Renal cortical epithelial cell (primary cell): ENCODE measurements at regions not wholly inside any gene's neighbourhood (a gene's known extent, or its start where the extent isn't known, plus 50 kb on each side); places are given as distances from the start of the nearest gene placed in this dataset.

ENCODE experiments used
- DNase-seq: peaks from one replicate; pipeline ENCODE4 v3.0.0-alpha.2; 2011; ENCODE audit warnings: low read depth

DNA sequence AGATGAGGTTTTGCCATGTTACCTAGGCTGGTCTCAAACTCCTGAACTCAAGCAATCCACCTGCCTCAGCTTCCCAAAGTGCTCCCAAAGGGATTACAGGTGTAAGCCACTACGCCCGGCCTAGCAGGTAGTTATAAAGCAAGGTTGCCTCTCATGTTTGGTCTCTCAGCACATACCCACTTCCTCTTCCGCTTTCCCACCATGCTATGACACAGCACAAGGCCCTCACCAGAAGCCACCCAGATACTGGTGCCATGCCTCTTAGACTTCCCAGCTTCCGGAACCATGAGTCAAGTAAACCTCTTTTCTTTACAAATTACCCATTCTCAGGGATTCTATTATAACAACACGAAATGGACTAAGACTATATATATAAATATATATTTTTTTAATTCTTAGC lies 143.6 kb downstream of the COPRS start:
- no peak for DNase-seq

DNA sequence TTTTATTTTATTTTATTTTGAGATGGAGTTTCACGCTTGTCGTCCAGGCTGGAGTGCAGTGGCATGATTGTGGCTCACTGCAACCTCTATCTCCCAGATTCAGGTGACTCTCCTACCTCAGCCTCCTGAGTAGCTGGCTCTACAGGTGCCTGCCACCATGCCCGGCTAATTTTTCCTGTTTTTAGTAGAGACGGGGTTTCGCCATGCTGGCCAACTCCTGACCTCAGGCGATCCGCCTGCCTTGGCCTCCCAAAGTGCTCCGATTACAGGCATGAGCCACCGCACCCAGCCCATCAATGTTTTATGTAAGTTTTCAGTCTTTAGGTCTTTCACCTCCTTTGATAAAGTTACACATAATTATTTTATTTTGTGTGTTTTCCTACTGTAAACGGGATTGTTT lies 154.6 kb downstream of the COPRS start:
- DNase-seq, result no peak

- no peak for DNase-seq
Measured at GRCh38 chr17:31702041-31702440, 157.0 kb downstream of the COPRS start.

- DNase-seq, result no peak
Measured at GRCh38 chr17:31700973-31701372, 158.1 kb downstream of the COPRS start.

- DNase-seq, result no peak
Measured at GRCh38 chr17:31699886-31700285, 159.2 kb downstream of the COPRS start.

- no peak for DNase-seq
Measured at GRCh38 chr17:31699281-31699680, 159.8 kb downstream of the COPRS start.

DNA sequence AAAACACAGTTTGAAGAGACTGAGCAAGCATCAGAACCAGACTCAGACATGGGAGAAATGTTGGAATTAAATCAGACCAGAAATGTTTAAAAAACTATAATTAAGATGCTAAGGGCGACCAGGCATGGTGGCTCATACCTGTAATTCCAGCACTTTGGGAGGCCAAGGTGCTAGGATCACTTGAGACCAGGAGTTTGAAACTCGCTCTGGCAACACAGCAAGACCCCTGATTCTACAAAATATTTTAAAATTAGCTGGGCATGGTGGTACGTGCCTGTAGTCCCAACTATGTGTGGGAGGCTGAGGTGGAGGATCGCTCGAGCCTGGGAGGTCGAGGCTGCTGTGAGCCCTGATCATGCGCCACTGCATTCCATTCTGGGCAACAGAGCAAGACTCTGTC lies 160.3 kb downstream of the COPRS start:
- DNase-seq, result no peak

- no peak for DNase-seq
Measured at GRCh38 chr17:31697838-31698237, 161.2 kb downstream of the COPRS start.

- DNase-seq, result no peak
Measured at GRCh38 chr17:31696703-31697325, 162.2 kb downstream of the COPRS start.

DNA sequence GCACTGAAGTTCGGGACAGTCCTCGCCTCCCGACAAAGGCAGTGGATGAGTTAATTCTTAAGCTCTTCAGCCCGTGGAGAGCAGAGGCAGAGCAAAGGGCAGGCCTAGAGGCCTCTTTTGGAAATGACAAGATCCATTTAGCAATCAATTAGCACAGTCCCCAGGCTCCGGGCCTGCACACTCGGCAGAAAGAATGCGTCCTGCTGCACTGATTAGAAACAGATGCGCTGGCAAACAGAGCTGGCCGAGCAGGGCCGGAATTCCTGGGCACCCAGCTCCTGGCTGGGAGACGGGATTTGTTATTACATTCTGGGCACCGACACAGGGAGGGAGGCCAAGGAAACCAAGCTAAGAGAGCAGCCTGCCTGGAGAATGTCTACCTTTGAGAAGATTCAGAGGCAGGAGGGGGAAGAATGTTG lies 162.9 kb downstream of the COPRS start:
- peak; percentile 35 for DNase-seq

DNA sequence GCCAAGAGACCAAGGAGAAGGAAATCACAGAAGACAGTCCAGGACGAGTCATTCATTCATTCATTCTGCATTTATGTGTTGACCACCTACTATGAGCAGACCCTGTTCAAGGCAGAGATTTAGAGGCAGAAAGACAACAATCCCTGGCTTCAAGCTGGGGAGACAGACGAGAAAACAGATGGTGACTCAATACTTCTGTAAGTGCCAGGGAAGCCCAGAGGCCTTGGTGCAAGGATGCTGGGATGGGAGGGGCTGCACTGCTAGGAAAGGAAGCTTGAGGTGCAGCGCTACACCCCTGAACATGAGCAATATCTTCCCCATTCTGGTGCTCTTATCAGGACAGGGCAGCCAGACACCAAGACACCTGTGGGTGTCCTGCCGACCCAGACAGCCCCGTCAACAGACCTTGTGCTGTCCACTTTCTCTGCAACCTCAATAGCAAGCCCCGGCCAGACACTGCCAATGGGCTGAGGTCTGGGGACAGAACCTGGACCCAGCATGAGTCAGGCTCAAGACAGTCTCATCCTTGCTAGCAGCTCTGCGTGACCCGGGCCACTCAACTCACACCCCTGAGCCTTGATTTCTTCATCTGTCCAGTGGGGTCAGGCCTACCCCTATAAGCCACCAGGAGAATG lies 163.5 kb downstream of the COPRS start:
- DNase-seq, result no peak

DNA sequence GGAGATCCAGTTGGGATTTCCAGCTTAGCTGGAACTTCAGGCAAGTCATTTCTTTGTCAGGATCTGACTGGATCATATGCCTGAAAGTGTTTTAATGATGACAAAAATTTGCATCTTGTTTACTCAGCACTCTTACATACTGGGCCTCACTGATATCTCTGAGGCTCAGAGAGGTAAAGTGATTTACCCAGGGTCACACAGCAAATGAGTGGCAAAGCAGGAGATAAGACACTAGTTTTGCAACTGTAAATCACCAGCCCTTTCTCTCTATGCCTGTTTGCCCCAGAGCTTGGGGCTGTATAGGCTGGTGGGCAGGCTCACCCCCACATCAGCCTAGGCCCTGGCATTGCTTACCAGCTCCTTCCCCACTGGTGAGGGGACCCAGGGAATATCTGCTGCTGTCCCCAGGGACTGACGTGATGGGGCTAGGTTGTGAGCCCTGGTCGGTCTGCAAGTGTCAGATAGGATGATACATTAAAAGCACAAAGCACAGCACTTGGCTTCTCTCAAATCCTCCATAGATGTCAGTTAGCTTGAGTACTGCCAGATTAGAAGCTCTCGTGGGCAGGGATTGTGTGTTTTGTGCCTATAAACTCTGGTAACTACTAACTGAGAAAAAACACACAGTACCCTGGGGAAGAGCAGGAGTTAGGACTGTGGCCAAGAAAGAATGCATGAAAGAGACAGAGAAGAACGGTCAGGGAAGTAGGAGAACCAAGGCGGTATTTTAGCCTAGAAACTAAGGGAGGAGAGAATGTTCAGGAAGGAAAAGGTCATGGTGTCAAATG lies 165.4 kb downstream of the COPRS start:
- no peak for DNase-seq

DNA sequence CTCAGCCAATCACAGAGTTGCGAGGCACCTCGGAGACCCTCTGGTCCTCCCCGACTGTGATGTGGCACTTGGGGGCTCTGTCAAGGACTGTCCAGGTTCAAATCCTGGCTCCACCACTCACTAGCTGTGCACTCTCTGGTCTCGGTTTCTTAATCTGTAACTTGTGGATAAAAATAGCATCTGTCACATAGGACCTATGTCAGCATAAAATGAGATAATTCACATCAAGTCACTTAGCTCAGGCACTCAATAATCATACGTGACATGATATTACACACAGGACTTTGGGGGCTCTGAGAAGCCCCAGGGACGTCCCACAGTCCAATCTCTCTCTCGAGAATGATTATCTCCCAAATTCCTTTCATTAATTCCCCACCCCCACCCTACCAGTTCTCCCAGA lies 166.4 kb downstream of the COPRS start:
- DNase-seq, result no peak

DNA sequence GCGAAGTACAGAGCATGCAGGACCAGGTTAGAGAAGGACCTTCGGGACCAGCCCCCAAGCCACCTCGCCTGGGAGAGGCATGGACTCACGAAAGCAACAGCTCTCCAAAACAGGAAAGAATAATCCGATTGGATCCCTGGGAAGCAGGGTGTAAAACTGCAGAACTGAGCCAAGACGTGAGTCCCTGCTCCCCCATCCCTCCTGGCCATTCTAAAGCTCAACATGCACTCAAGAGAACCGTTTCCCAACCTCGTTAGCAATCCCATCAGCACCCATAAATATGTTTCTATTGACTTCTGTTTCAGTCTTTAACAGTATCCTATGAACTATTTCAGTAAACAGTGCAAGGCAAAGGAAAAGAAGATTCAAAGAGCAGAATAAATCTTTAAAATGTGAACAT lies 167.0 kb downstream of the COPRS start:
- no peak for DNase-seq

GRCh38 chr17:31691251-31691905 lies 167.7 kb downstream of the COPRS start:
- no peak for DNase-seq

- peak; percentile 36 for DNase-seq
Measured at GRCh38 chr17:31690151-31690551, 168.9 kb downstream of the COPRS start.

- peak; percentile 65 for DNase-seq
Measured at GRCh38 chr17:31688701-31689100, 170.3 kb downstream of the COPRS start.

DNA sequence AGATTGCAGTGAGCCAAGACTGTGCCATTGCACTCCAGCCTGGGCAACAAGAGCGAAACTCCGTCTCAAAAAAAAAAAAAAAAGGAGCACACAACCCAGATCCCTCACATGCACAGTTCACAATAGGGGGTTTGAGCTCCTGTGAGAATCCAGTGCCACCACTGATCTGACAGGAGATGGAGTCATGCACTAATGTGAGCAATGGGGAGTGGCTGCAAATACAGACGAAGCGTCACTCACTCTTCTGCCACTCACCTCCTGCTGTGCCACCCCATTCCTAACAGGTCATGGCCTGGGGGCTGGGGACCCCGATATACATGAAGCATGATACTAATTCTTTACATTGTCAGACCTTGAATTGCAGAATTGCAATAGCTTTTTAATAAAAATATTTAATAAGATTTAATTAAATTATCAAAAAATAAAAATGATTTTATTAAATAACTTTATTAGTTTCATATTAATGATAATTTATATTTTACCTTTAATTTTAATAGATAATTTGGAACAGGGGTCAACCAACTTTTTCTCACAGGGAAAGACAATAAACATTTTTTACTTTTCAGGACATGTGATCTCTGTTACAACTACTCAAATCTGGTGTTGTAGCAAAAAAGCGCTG lies 171.4 kb downstream of the COPRS start:
- no peak for DNase-seq

GRCh38 chr17:31686495-31686894 lies 172.5 kb downstream of the COPRS start:
- DNase-seq, result no peak

- no peak for DNase-seq
Measured at GRCh38 chr17:31684901-31685300, 174.1 kb downstream of the COPRS start.

DNA sequence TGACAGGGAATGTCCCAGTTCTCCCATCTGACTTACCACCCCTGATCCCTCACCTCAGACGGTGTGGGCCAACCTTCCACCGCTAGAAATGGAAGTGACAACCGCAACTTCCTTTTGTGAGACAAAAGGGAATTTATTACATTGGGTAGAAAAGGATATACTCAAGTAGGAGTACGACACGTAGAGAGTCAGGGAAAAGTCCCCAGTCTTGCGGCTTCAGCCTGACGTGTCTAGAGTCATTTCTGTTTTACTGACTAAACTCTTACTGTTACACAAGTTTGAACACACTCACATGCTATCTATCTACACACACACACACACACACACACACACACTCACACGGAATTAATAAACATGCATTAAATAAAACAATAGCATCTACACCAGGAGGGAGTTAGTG lies 178.9 kb downstream of the COPRS start:
- no peak for DNase-seq

- no peak for DNase-seq
Measured at GRCh38 chr17:31679667-31680066, 179.4 kb downstream of the COPRS start.
